ENCODE measurements at regions not wholly inside any gene's neighbourhood (a gene's known extent, or its start where the extent isn't known, plus 50 kb on each side); places are given as distances from the start of the nearest gene placed in this dataset.
A peak's percentile ranks its signal among the peaks of the same experiment; 100 is the strongest.

GRCh38 chr3:112745567-112746248, 101.0 kb downstream of the CD200R1L start:
- Mint-ChIP-seq H3K4me3 (no peak overlapping the region), H3K27me3 (no peaks in the 10 kb centered on the region), H3K27ac (ENCODE audit: low read depth) (no peak overlapping the region), H3K9me3 (no peaks in the 10 kb centered on the region), H3K36me3 (ENCODE audit: insufficient read depth) (no peaks in the 10 kb centered on the region), H3K4me1 (peaks cover 10% of the 10 kb centered on the region)
- no peak for ATAC-seq (replicated peaks; ENCODE audit: extremely low read depth, poor library complexity, severe bottlenecking)
- no peak for DNase-seq (ENCODE audit: low spot score in 2 of 2)

- ATAC-seq (replicated peaks; ENCODE audit: extremely low read depth, poor library complexity, severe bottlenecking): no peak
- Mint-ChIP-seq H3K9me3 (no peaks in the 10 kb centered on the region), H3K4me1 (peaks cover 17% of the 10 kb centered on the region), H3K27me3 (no peaks in the 10 kb centered on the region), H3K27ac (ENCODE audit: low read depth) (no peak overlapping the region), H3K36me3 (ENCODE audit: insufficient read depth) (peaks cover 1% of the 10 kb centered on the region), H3K4me3 (no peak overlapping the region)
- no peak for DNase-seq (ENCODE audit: low spot score in 2 of 2)
Observed at GRCh38 chr3:112744825-112745566, 101.7 kb downstream of the CD200R1L start.

GRCh38 chr3:112744106-112744505, 102.6 kb downstream of the CD200R1L start:
- DNase-seq (ENCODE audit: low spot score in 2 of 2): no peak
- Mint-ChIP-seq H3K4me1 (peaks cover 25% of the 10 kb centered on the region), H3K27ac (ENCODE audit: low read depth) (no peak overlapping the region), H3K4me3 (no peak overlapping the region), H3K36me3 (ENCODE audit: insufficient read depth) (peaks cover 1% of the 10 kb centered on the region), H3K27me3 (no peaks in the 10 kb centered on the region), H3K9me3 (no peaks in the 10 kb centered on the region)
- no peak for ATAC-seq (replicated peaks; ENCODE audit: extremely low read depth, poor library complexity, severe bottlenecking)

GRCh38 chr3:112742934-112743333, 102.0 kb upstream of the CCDC80 start:
- Mint-ChIP-seq H3K36me3 (ENCODE audit: insufficient read depth) (peaks cover 1% of the 10 kb centered on the region), H3K4me3 (no peak overlapping the region), H3K4me1 (peaks cover 25% of the 10 kb centered on the region), H3K9me3 (no peaks in the 10 kb centered on the region), H3K27me3 (no peaks in the 10 kb centered on the region), H3K27ac (ENCODE audit: low read depth) (no peak overlapping the region)
- ATAC-seq (replicated peaks; ENCODE audit: extremely low read depth, poor library complexity, severe bottlenecking): no peak
- DNase-seq (ENCODE audit: low spot score in 2 of 2): no peak

- ATAC-seq (replicated peaks; ENCODE audit: extremely low read depth, poor library complexity, severe bottlenecking) (no peak), DNase-seq (ENCODE audit: low spot score in 2 of 2) (no peak)
- Mint-ChIP-seq H3K36me3 (ENCODE audit: insufficient read depth) (peaks cover 1% of the 10 kb centered on the region), H3K27ac (ENCODE audit: low read depth) (no peak overlapping the region), H3K9me3 (no peaks in the 10 kb centered on the region), H3K4me1 (peaks cover 29% of the 10 kb centered on the region), H3K4me3 (no peak overlapping the region), H3K27me3 (no peaks in the 10 kb centered on the region)
Observed at GRCh38 chr3:112741983-112742382, 101.0 kb upstream of the CCDC80 start.

- peak overlapping the region; percentile 64 for H3K27ac Mint-ChIP-seq (ENCODE audit: low read depth)
- ATAC-seq (replicated peaks; ENCODE audit: extremely low read depth, poor library complexity, severe bottlenecking): peak; percentile 32
- peaks cover 1% of the 10 kb centered on the region for H3K36me3 Mint-ChIP-seq (ENCODE audit: insufficient read depth)
- no peaks in the 10 kb centered on the region for H3K9me3 Mint-ChIP-seq
- no peak overlapping the region for H3K4me3 Mint-ChIP-seq
- peaks cover 33% of the 10 kb centered on the region for H3K4me1 Mint-ChIP-seq
- no peak for DNase-seq (ENCODE audit: low spot score in 2 of 2)
- H3K27me3 Mint-ChIP-seq: no peaks in the 10 kb centered on the region
Observed at GRCh38 chr3:112740835-112741234, 99.9 kb upstream of the CCDC80 start.

- no peaks in the 10 kb centered on the region for H3K9me3 Mint-ChIP-seq
- no peaks in the 10 kb centered on the region for H3K27me3 Mint-ChIP-seq
- DNase-seq (ENCODE audit: low spot score in 2 of 2) (no peak), ATAC-seq (replicated peaks; ENCODE audit: extremely low read depth, poor library complexity, severe bottlenecking) (no peak)
- peaks cover 1% of the 10 kb centered on the region for H3K36me3 Mint-ChIP-seq (ENCODE audit: insufficient read depth)
- no peak overlapping the region for H3K27ac Mint-ChIP-seq (ENCODE audit: low read depth)
- H3K4me3 Mint-ChIP-seq: no peak overlapping the region
- H3K4me1 Mint-ChIP-seq: peaks cover 33% of the 10 kb centered on the region
Observed at GRCh38 chr3:112739252-112739965, 98.5 kb upstream of the CCDC80 start.

- ATAC-seq (replicated peaks; ENCODE audit: extremely low read depth, poor library complexity, severe bottlenecking) (no peak), DNase-seq (ENCODE audit: low spot score in 2 of 2) (no peak)
- no peaks in the 10 kb centered on the region for H3K27me3 Mint-ChIP-seq
- no peak overlapping the region for H3K27ac Mint-ChIP-seq (ENCODE audit: low read depth)
- peaks cover 1% of the 10 kb centered on the region for H3K36me3 Mint-ChIP-seq (ENCODE audit: insufficient read depth)
- peaks cover 33% of the 10 kb centered on the region for H3K4me1 Mint-ChIP-seq
- H3K9me3 Mint-ChIP-seq: no peaks in the 10 kb centered on the region
- no peak overlapping the region for H3K4me3 Mint-ChIP-seq
Observed at GRCh38 chr3:112738366-112738765, 97.4 kb upstream of the CCDC80 start.

GRCh38 chr3:112736805-112737566, 96.0 kb upstream of the CCDC80 start:
- Mint-ChIP-seq H3K27ac (ENCODE audit: low read depth) (peak overlapping the region; percentile 57), H3K9me3 (no peaks in the 10 kb centered on the region), H3K27me3 (no peaks in the 10 kb centered on the region), H3K4me3 (no peak overlapping the region), H3K36me3 (ENCODE audit: insufficient read depth) (peaks cover 1% of the 10 kb centered on the region), H3K4me1 (peaks cover 33% of the 10 kb centered on the region)
- no peak for ATAC-seq (replicated peaks; ENCODE audit: extremely low read depth, poor library complexity, severe bottlenecking)
- no peak for DNase-seq (ENCODE audit: low spot score in 2 of 2)

- no peaks in the 10 kb centered on the region for H3K27me3 Mint-ChIP-seq
- ATAC-seq (replicated peaks; ENCODE audit: extremely low read depth, poor library complexity, severe bottlenecking) (no peak), DNase-seq (ENCODE audit: low spot score in 2 of 2) (no peak)
- H3K36me3 Mint-ChIP-seq (ENCODE audit: insufficient read depth): peaks cover 1% of the 10 kb centered on the region
- H3K9me3 Mint-ChIP-seq: no peaks in the 10 kb centered on the region
- H3K27ac Mint-ChIP-seq (ENCODE audit: low read depth): peak overlapping the region; percentile 57
- peaks cover 28% of the 10 kb centered on the region for H3K4me1 Mint-ChIP-seq
- no peak overlapping the region for H3K4me3 Mint-ChIP-seq
Observed at GRCh38 chr3:112736386-112736785, 95.4 kb upstream of the CCDC80 start.

- H3K27ac Mint-ChIP-seq (ENCODE audit: low read depth): peak overlapping the region; percentile 57
Observed at GRCh38 chr3:112735926-112736325, 95.0 kb upstream of the CCDC80 start.

GRCh38 chr3:112734736-112735350, 93.9 kb upstream of the CCDC80 start:
- Mint-ChIP-seq H3K4me1 (peaks cover 15% of the 10 kb centered on the region), H3K9me3 (no peaks in the 10 kb centered on the region), H3K27me3 (no peaks in the 10 kb centered on the region), H3K4me3 (no peak overlapping the region), H3K36me3 (ENCODE audit: insufficient read depth) (no peaks in the 10 kb centered on the region), H3K27ac (ENCODE audit: low read depth) (no peak overlapping the region)
- ATAC-seq (replicated peaks; ENCODE audit: extremely low read depth, poor library complexity, severe bottlenecking): peak; percentile 60
- DNase-seq (ENCODE audit: low spot score in 2 of 2): peak; percentile 49 to 60

More at GRCh38 chr3:112735926-112736325, 95.0 kb upstream of the CCDC80 start:
- Mint-ChIP-seq H3K4me1 (peaks cover 26% of the 10 kb centered on the region), H3K27me3 (no peaks in the 10 kb centered on the region), H3K9me3 (no peaks in the 10 kb centered on the region), H3K36me3 (ENCODE audit: insufficient read depth) (peaks cover 1% of the 10 kb centered on the region), H3K4me3 (no peak overlapping the region)
- ATAC-seq (replicated peaks; ENCODE audit: extremely low read depth, poor library complexity, severe bottlenecking) (no peak), DNase-seq (ENCODE audit: low spot score in 2 of 2) (no peak)

Data from central memory CD8-positive, alpha-beta T cell (primary cell).